A172 (cell line): ENCODE measurements at regions not wholly inside any gene's neighbourhood (a gene's known extent, or its start where the extent isn't known, plus 50 kb on each side); places are given as distances from the start of the nearest gene placed in this dataset.

ENCODE experiments used
- DNase-seq: peaks from one replicate; pipeline ENCODE4 v3.0.0-alpha.2; 2015; ENCODE audit warnings: low spot score

- no peak for DNase-seq
Observed at GRCh38 chr11:87429996-87430395, 392.3 kb downstream of the TMEM135 start.

- no peak for DNase-seq
Observed at GRCh38 chr11:87428266-87428665, 390.5 kb downstream of the TMEM135 start.

GRCh38 chr11:87425943-87426342 is 388.2 kb downstream of the TMEM135 start:
- peak; percentile 33 for DNase-seq

GRCh38 chr11:87425391-87425790 is 387.7 kb downstream of the TMEM135 start:
- DNase-seq = no peak

GRCh38 chr11:87423161-87423560 is 385.4 kb downstream of the TMEM135 start:
- DNase-seq = no peak

- DNase-seq = no peak
Observed at GRCh38 chr11:87422566-87422965, 384.8 kb downstream of the TMEM135 start.

GRCh38 chr11:87421422-87421821 is 383.7 kb downstream of the TMEM135 start:
- peak; percentile 81 for DNase-seq

- DNase-seq = no peak
Observed at GRCh38 chr11:87417951-87418350, 380.2 kb downstream of the TMEM135 start.

- no peak for DNase-seq
Observed at GRCh38 chr11:87405843-87406242, 368.1 kb downstream of the TMEM135 start.

- DNase-seq = no peak
Observed at GRCh38 chr11:87405356-87405755, 367.6 kb downstream of the TMEM135 start.

- no peak for DNase-seq
Observed at GRCh38 chr11:87401653-87402052, 363.9 kb downstream of the TMEM135 start.

GRCh38 chr11:87399341-87399740 is 361.6 kb downstream of the TMEM135 start:
- DNase-seq = no peak

- DNase-seq = no peak
Observed at GRCh38 chr11:87398931-87399330, 361.2 kb downstream of the TMEM135 start.

GRCh38 chr11:87397011-87397865 is 359.5 kb downstream of the TMEM135 start:
- DNase-seq = no peak

- no peak for DNase-seq
Observed at GRCh38 chr11:87394924-87395323, 357.2 kb downstream of the TMEM135 start.

- no peak for DNase-seq
Observed at GRCh38 chr11:87392665-87393064, 354.9 kb downstream of the TMEM135 start.

GRCh38 chr11:87391496-87391895 is 353.8 kb downstream of the TMEM135 start:
- DNase-seq = no peak

- no peak for DNase-seq
Observed at GRCh38 chr11:87384078-87384729, 346.5 kb downstream of the TMEM135 start.

GRCh38 chr11:87374038-87374807 is 336.5 kb downstream of the TMEM135 start:
- DNase-seq = no peak
